ENCODE measurements at regions not wholly inside any gene's neighbourhood (a gene's known extent, or its start where the extent isn't known, plus 50 kb on each side); places are given as distances from the start of the nearest gene placed in this dataset.

GRCh38 chr7:118737935-118738334 lies 513.4 kb downstream of the ANKRD7 start:
- Histone ChIP-seq H3K9me3 (ENCODE audit: low read length) (no peaks in the 10 kb centered on the region), H3K4me2 (ENCODE audit: low read length) (no peak overlapping the region), H3K9ac (ENCODE audit: low read length) (no peak overlapping the region), H2AFZ (ENCODE audit: low read depth, low read length) (no peak overlapping the region), H3K4me3 (ENCODE audit: low read length) (no peak overlapping the region), H3K27me3 (ENCODE audit: insufficient read depth, low read depth, low read length) (no peaks in the 10 kb centered on the region), H3K36me3 (ENCODE audit: insufficient read depth, low read length) (no peaks in the 10 kb centered on the region), H3F3A (ENCODE audit: insufficient read depth, low read length, poor library complexity, severe bottlenecking) (no peaks in the 10 kb centered on the region), H4K20me1 (ENCODE audit: insufficient read depth) (no peaks in the 10 kb centered on the region), H3K9me2 (ENCODE audit: insufficient read depth, low read length) (no peaks in the 10 kb centered on the region), H3K79me2 (replicated peaks; ENCODE audit: insufficient read depth, low read length) (no peaks in the 10 kb centered on the region), H3K27ac (ENCODE audit: low read length) (no peak overlapping the region)
- no peak for TF ChIP-seq EZH2 (IDR thresholded peaks at IDR 0.05; ENCODE audit: borderline replicate concordance, insufficient read depth, low read length, poor library complexity, severe bottlenecking)

GRCh38 chr7:118745927-118746326 lies 521.4 kb downstream of the ANKRD7 start:
- Histone ChIP-seq H3F3A (ENCODE audit: insufficient read depth, low read length, poor library complexity, severe bottlenecking) (no peaks in the 10 kb centered on the region), H3K9me3 (ENCODE audit: low read length) (no peaks in the 10 kb centered on the region), H3K36me3 (ENCODE audit: insufficient read depth, low read length) (no peaks in the 10 kb centered on the region), H3K4me3 (ENCODE audit: low read length) (no peak overlapping the region), H4K20me1 (ENCODE audit: insufficient read depth) (no peaks in the 10 kb centered on the region), H3K9ac (ENCODE audit: low read length) (no peak overlapping the region), H3K27ac (ENCODE audit: low read length) (no peak overlapping the region), H2AFZ (ENCODE audit: low read depth, low read length) (no peak overlapping the region), H3K4me2 (ENCODE audit: low read length) (no peak overlapping the region), H3K79me2 (replicated peaks; ENCODE audit: insufficient read depth, low read length) (no peaks in the 10 kb centered on the region), H3K27me3 (ENCODE audit: insufficient read depth, low read depth, low read length) (no peaks in the 10 kb centered on the region), H3K9me2 (ENCODE audit: insufficient read depth, low read length) (no peaks in the 10 kb centered on the region)
- TF ChIP-seq EP300 (conservative IDR thresholded peaks at IDR 0.05; ENCODE audit: poor library complexity, severe bottlenecking) (no peak), SMC3 (conservative IDR thresholded peaks at IDR 0.05; ENCODE audit: poor library complexity) (no peak), RAD21 (conservative IDR thresholded peaks at IDR 0.05) (no peak), EZH2 (IDR thresholded peaks at IDR 0.05; ENCODE audit: borderline replicate concordance, insufficient read depth, low read length, poor library complexity, severe bottlenecking) (no peak), POLR2AphosphoS5 (IDR thresholded peaks at IDR 0.05) (no peak), MXI1 (conservative IDR thresholded peaks at IDR 0.05; ENCODE audit: poor library complexity, severe bottlenecking) (no peak), TAF1 (IDR thresholded peaks at IDR 0.05; ENCODE audit: low read depth) (no peak), CTCF (IDR thresholded peaks at IDR 0.05; ENCODE audit: poor library complexity, severe bottlenecking) (no peak), REST (IDR thresholded peaks at IDR 0.05; ENCODE audit: borderline replicate concordance) (no peak)

- H3K36me3 ChIP-seq (ENCODE audit: insufficient read depth, low read length) = no peaks in the 10 kb centered on the region
Measured at GRCh38 chr7:118747473-118747872, 523.0 kb downstream of the ANKRD7 start.

More at GRCh38 chr7:118747473-118747872, 523.0 kb downstream of the ANKRD7 start:
- no peak overlapping the region for H2AFZ ChIP-seq (ENCODE audit: low read depth, low read length)
- H3K27me3 ChIP-seq (ENCODE audit: insufficient read depth, low read depth, low read length) = no peaks in the 10 kb centered on the region
- no peak overlapping the region for H3K27ac ChIP-seq (ENCODE audit: low read length)
- no peak overlapping the region for H3K4me2 ChIP-seq (ENCODE audit: low read length)
- H3K9me2 ChIP-seq (ENCODE audit: insufficient read depth, low read length) = no peaks in the 10 kb centered on the region
- H3K4me3 ChIP-seq (ENCODE audit: low read length) = no peak overlapping the region
- TF ChIP-seq SMC3 (conservative IDR thresholded peaks at IDR 0.05; ENCODE audit: poor library complexity) (no peak), MXI1 (conservative IDR thresholded peaks at IDR 0.05; ENCODE audit: poor library complexity, severe bottlenecking) (no peak), TAF1 (IDR thresholded peaks at IDR 0.05; ENCODE audit: low read depth) (no peak), CTCF (IDR thresholded peaks at IDR 0.05; ENCODE audit: poor library complexity, severe bottlenecking) (no peak), RAD21 (conservative IDR thresholded peaks at IDR 0.05) (no peak)
- H3F3A ChIP-seq (ENCODE audit: insufficient read depth, low read length, poor library complexity, severe bottlenecking) = no peaks in the 10 kb centered on the region
- H3K79me2 ChIP-seq (replicated peaks; ENCODE audit: insufficient read depth, low read length) = no peaks in the 10 kb centered on the region
- H4K20me1 ChIP-seq (ENCODE audit: insufficient read depth) = no peaks in the 10 kb centered on the region
- no peak overlapping the region for H3K9ac ChIP-seq (ENCODE audit: low read length)
- H3K9me3 ChIP-seq (ENCODE audit: low read length) = no peaks in the 10 kb centered on the region

All from neural cell (in vitro differentiated cells).